ENCODE measurements at regions not wholly inside any gene's neighbourhood (a gene's known extent, or its start where the extent isn't known, plus 50 kb on each side); places are given as distances from the start of the nearest gene placed in this dataset.

DNA sequence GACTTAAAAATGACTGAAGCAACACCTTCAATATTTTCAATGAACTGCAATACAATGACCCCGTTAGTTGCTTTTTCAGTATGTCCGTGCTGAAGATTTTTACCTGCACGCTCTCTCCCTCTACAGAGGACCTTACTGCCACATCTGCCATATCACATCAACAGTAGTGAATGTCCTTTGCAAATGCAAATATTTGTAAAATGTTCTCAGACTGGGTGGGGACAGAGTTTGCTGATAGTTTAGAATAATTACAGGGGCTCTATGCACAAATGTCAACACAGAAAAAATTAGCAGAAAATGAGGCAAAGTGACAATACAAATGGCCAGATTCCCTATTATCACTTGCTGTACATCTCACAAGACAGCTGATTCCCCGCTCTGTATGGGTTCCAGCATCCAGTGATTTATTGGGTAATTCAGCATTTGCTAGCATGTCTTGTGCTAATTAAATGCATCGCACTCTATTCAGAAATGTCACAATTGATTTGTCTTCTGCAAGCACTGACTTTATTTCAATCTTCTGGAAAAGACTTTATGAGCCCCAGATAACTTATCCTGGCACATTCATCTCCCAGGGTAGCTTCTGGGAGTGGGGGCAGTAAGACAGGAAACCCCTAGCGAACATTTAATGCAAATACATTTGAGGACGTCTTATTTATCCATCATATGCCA, 69.1 kb upstream of the PTER start:
- DNase-seq (ENCODE audit: low spot score), result no peak
- Mint-ChIP-seq H3K4me1 (ENCODE audit: low read depth in 2 of 2) (no peaks in the 10 kb centered on the region), H3K27ac (no peak overlapping the region), H3K4me3 (no peak overlapping the region), H3K36me3 (no peaks in the 10 kb centered on the region), H3K27me3 (peaks cover 12 to 21% of the 10 kb centered on the region in 2 donors), H3K9me3 (no peaks in the 10 kb centered on the region)
- no peak for ATAC-seq

DNA sequence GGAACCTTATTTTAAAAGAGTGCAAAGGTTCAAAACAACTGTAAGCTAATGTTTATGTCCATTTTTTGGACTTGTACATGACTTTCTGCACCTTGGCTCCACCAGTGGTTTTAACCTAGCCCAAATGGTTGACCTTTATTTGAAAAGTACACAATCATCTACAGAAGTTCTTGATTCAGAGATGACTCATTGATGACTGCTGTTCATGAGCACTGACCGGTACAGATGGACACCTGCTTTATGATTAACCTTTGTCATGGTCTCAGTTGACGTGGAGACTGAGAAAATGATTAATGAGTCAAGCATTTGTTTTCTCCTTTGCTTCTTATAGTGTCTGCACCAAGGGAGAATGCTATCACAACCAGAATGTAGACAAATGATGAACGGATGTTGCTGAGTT, 55.7 kb upstream of the PTER start:
- Mint-ChIP-seq H3K4me1 (ENCODE audit: low read depth in 2 of 2) (no peaks in the 10 kb centered on the region), H3K27me3 (peaks cover 8 to 11% of the 10 kb centered on the region in 2 donors), H3K9me3 (no peaks in the 10 kb centered on the region), H3K27ac (no peak overlapping the region), H3K36me3 (no peaks in the 10 kb centered on the region), H3K4me3 (no peak overlapping the region)
- ATAC-seq (no peak), DNase-seq (ENCODE audit: low spot score) (no peak)

DNA sequence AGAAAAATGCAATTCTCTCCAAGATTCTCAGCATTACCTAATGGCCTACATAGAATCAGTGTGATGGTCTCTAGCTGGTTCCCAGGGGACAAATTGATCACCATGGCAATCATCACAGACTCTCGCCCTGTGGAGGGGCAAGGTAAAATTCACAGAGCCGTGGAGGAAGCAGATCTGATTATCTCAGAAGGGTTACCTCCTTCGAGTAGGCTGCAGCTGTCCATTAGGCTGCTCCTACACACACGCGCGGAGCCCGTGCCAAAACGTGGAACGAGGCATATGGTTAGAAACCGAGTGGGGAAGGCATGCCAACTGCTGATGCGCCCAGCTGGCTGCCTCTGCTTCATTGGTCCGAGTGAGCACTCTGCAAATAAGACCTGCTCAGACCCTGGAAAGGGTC, 52.8 kb upstream of the PTER start:
- ATAC-seq (peak in 1 of 2 donors; percentile 27), DNase-seq (ENCODE audit: low spot score) (no peak)
- Mint-ChIP-seq H3K27ac (no peak overlapping the region), H3K4me3 (no peak overlapping the region), H3K36me3 (no peaks in the 10 kb centered on the region), H3K4me1 (ENCODE audit: low read depth in 2 of 2) (no peaks in the 10 kb centered on the region), H3K9me3 (no peaks in the 10 kb centered on the region), H3K27me3 (peaks cover 8 to 16% of the 10 kb centered on the region in 2 donors)

DNA sequence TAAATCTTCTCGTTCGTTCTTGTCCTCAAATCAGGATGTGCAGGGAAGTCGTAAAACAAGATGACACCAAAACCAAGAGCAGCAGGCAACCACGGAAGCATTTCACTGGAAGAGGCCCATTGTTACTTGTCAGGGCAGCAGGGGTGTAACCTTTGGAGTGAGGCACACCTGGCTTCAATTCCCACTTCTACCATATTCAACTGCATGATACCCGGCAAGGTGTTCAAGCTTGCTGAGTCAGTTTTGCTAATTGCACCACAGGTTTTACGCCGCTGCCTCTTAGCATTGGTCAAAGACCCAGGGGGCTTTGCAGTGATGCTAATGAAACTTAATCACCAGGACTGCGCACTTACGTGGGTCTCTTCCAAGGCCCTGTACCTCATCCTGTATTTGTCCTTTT, 50.0 kb upstream of the PTER start:
- ATAC-seq (no peak), DNase-seq (ENCODE audit: low spot score) (no peak)
- Mint-ChIP-seq H3K27me3 (peaks cover 15 to 17% of the 10 kb centered on the region in 2 donors), H3K4me1 (ENCODE audit: low read depth in 2 of 2) (no peaks in the 10 kb centered on the region), H3K36me3 (no peaks in the 10 kb centered on the region), H3K9me3 (no peaks in the 10 kb centered on the region), H3K27ac (no peak overlapping the region), H3K4me3 (no peak overlapping the region)
